ENCODE measurements at regions not wholly inside any gene's neighbourhood (a gene's known extent, or its start where the extent isn't known, plus 50 kb on each side); places are given as distances from the start of the nearest gene placed in this dataset.

- no peak for DNase-seq (ENCODE audit: low read depth in 2 of 2)
Observed at GRCh38 chr15:85976986-85977385, 102.7 kb upstream of the AGBL1 start.

- no peak for DNase-seq (ENCODE audit: low read depth in 2 of 2)
Observed at GRCh38 chr15:85977586-85977985, 102.1 kb upstream of the AGBL1 start.

DNA sequence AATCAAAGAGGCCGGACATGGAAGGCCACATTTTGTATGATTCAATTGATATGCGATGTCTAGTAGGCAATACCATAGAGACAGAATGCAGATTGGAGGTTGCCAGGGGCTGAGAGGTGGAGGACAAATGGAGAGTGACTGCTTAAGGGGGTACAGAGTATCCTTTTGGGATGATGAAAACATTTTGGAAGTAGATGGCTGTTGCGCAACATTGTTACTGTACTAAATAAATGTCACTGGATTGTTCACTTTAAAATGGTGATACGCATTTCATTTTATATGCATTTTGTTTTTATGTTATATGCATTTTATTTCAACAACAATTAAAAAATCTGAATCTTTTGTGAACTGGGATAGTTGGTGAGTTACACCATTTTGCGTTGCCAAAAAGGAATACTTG, 99.7 kb upstream of the AGBL1 start:
- DNase-seq (ENCODE audit: low read depth in 2 of 2), result no peak

DNA sequence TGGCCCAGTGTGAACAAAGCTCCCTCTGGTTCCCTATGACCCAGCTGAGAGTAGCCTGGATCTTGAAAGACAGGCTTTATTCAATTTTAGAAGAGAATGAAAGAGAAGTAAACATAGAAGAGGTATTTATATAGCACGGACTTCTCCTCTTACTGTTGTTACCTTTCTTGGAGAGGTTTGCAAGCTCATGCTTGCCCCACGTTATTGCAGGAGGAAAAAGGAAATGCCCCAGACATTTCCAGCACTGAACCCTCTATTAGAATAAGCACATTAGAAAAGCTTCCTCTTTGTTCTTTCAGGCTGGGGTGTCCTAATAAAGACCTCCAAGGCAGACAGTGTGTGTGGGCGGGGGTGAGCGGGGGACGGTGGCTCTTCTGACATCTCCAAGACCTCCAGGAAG, 98.7 kb upstream of the AGBL1 start:
- DNase-seq (ENCODE audit: low read depth in 2 of 2), result no peak

GRCh38 chr15:85984241-85984640, 95.4 kb upstream of the AGBL1 start:
- no peak for DNase-seq (ENCODE audit: low read depth in 2 of 2)

DNA sequence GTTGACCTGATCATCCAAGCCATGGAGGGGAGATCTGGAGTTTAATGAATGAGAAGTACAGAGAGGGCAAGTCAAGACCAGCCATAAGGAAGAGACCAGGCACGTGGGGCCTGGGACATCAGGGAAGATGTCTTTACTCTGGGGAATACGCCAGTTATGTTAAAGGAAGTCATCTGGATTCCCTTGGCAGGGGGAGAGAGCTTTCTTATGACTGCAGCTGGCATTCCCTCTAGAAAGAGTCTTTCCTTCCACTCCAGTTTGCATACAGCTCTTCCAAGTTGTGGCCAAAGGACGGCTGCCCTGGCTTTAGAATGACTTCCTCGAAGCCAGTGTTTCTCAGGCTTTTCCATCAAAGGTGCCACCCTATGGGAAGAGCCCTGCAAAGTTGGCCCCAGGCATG, 93.6 kb upstream of the AGBL1 start:
- no peak for DNase-seq (ENCODE audit: low read depth in 2 of 2)

DNA sequence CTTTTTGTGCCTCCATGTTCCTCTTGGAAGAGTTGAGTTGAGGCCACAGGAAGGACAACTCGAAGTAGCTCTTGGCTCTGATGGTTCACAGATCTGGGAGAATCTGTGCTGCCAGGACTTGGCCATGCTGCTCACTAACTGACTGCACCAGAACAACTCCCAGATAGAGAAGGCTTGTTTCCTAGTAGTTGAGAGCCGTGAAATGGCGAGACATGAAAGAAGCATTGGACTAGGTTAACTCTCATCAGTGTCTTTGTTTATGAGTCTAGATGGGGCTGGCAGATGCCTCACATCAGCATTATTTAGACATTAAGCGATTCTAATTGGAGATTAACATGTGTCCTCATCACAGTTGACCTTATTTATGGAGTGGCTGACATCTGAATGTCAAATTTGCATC, 92.9 kb upstream of the AGBL1 start:
- DNase-seq (ENCODE audit: low read depth in 2 of 2), result no peak

GRCh38 chr15:85988741-85989140, 90.9 kb upstream of the AGBL1 start:
- no peak for DNase-seq (ENCODE audit: low read depth in 2 of 2)

DNA sequence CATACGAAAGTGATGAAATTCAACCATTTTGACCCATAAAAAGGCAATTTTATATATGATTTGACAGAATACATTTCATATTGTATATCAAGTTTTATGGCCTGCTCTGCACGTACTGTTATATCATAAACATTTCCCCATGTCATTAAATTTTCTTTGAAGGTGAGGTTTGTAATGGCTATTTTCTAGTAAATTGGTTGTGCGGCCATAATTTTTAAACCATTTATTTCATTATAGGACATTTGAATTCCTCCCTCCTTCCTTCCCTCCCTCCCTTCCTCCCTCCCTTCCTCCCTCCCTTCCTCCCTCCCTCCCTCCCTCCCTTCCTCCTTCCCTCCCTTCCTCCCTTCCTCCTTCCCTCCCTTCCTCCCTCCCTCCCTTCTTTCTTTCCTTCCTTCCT, 87.4 kb upstream of the AGBL1 start:
- no peak for DNase-seq (ENCODE audit: low read depth in 2 of 2)

DNA sequence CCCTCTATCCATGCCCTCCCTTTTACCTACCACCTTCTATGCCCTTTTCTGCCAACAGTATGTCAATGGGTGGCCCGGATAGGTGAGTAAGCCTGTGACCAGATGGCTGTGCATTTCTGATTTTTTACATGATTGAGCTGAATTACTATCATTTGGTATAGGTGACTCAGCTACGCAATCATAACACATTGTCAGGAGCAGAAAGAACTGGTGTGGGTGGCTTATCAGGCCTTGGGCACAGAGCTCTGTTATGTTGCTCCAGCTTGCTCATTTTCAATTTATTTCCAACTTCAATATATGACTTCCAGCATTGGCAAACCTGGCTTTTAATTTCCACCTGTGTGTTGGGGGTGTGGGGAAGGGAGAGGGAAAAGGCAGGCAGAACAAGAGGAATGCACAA, 86.6 kb upstream of the AGBL1 start:
- DNase-seq (ENCODE audit: low read depth in 2 of 2), result no peak

DNA sequence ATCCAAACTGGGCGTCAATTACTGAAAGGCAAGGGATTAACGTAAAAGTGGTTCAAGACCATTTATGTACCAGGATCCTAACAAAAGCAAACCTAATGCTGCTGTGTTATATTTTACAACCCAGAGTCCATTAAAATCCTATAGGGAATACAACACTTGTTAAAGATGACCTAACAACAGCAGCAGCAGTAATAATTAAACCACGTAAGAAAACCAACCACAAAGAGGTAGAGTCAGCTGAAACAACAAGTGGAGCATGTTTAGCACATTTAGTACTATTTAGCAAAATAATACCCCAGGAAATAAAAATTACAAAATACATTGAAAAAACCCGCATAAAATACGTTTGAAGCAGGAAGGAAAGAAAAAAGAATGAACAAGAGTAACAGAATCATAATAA, 82.1 kb upstream of the AGBL1 start:
- DNase-seq (ENCODE audit: low read depth in 2 of 2), result no peak

- no peak for DNase-seq (ENCODE audit: low read depth in 2 of 2)
Observed at GRCh38 chr15:85999658-86000057, 80.0 kb upstream of the AGBL1 start.

- DNase-seq (ENCODE audit: low read depth in 2 of 2), result no peak
Observed at GRCh38 chr15:86001200-86001599, 78.5 kb upstream of the AGBL1 start.

GRCh38 chr15:86002444-86002843, 77.2 kb upstream of the AGBL1 start:
- DNase-seq (ENCODE audit: low read depth in 2 of 2), result no peak

DNA sequence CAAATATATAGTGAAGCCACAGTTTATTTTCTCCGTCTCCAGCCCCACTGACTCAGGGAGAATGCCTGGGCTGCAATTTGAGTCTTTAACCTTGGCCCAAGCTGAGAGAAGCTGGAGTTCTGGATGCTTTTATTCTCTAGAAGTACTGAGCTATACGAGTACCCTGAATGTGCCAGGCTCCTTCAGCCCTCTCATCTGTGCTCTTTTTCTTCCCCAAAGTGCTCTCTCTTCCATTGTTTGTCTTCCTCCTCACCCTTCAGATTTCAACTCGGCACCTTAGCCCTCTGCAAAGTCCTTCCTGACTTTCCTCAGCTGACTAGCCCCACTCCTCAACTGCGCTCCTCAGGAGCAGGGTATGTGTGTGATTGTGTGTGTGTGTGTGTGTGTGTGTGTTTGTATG, 75.6 kb upstream of the AGBL1 start:
- DNase-seq (ENCODE audit: low read depth in 2 of 2), result no peak

DNA sequence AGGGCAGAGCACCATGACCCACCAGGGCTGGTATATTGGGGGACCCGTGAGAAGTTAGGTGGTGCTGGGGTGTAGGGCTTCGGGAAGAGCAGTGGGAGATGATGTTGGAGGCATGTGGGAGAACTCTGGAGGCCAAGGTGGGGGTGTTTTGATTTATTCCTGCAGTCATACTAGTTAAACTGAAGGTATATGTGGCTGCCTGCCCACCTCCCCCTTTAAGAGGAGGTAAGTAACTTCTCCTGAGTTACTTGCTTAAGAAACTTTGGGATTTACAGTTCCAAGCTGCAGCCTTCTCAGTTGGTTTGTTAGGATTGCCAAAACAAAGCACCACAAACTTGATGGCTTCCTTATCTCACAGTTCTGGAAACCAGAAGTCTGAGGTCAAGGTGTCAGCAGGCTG, 73.1 kb upstream of the AGBL1 start:
- no peak for DNase-seq (ENCODE audit: low read depth in 2 of 2)

DNA sequence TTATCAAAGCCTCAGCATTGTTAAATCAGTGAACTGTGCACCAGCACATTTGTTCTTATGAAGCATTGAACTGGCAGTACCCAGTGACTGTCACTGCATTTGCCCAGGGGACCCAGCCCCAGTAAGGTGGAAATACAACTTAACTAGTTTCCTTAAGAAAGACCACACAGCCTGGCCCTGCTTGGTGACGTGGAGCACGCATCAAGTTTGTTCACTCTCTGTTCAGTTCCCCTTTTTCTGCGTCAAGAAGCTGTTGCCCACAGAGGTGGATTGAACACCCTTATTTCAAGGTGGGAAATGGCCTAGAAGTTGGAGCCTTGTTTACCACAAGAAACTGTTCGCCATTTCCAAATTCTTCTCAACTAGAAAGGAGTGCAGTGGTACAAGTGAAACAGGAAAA, 69.9 kb upstream of the AGBL1 start:
- no peak for DNase-seq (ENCODE audit: low read depth in 2 of 2)

GRCh38 chr15:86010398-86010797, 69.3 kb upstream of the AGBL1 start:
- DNase-seq (ENCODE audit: low read depth in 2 of 2), result no peak

- DNase-seq (ENCODE audit: low read depth in 2 of 2), result no peak
Observed at GRCh38 chr15:86010891-86011290, 68.8 kb upstream of the AGBL1 start.

DNA sequence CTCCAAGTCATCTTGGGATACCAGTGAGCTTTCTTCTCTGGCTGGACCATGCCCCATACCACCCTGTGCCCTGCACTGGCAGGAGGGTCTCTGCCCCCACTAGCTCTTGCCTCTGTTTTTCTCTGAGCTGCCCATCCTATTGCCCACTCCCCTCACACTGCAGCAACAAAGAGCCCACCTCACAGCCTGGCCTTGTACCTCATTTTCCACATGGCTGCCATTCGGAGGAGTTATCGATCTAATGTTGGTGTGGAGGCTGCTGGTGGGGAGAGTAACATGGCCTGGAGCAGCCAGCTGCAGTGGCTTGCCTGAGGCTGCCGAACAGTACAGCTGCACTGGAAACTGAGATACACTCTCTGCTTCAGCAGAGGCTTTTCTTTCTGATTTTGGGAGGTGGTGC, 65.7 kb upstream of the AGBL1 start:
- DNase-seq (ENCODE audit: low read depth in 2 of 2), result no peak

DNA sequence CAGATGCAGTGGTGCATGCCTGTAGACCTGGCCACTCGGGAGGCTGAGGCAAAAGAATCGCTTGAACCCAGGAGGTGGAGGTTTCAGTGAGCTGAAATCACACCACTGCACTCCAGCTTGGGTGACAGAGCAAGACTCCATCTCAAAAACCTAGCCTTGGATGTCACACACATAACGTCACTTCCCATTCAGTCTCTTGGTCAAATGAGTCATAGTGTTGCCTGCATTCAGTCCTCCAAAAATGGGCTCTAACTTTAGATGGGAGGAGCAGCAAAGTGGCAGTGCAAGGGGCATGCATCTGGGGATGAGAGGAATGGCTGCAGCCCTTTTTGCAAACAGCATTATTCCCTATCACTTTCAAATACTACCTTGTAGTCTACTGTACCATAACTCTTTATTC, 62.9 kb upstream of the AGBL1 start:
- DNase-seq (ENCODE audit: low read depth in 2 of 2), result no peak

DNA sequence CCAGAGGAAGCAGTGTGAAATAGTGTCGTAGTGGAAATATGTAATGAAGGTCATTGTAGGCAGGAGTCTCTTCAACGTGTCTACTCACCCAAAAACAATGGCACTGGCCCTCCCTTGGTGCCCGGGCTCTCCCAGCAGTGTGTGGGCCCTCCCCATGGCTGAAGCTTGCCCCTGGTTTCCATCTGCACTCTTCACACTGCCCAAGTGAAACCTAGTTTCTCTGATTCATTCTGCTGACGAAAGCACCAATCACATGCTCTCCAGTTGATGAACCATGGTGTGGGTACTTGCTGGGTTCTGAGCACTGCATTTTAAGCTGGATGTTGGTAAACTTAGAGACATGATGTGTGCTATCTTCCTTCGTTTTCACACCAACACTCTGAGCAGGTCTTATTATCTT, 61.0 kb upstream of the AGBL1 start:
- no peak for DNase-seq (ENCODE audit: low read depth in 2 of 2)

GRCh38 chr15:86021281-86022264, 58.1 kb upstream of the AGBL1 start:
- DNase-seq (ENCODE audit: low read depth in 2 of 2), result no peak

DNA sequence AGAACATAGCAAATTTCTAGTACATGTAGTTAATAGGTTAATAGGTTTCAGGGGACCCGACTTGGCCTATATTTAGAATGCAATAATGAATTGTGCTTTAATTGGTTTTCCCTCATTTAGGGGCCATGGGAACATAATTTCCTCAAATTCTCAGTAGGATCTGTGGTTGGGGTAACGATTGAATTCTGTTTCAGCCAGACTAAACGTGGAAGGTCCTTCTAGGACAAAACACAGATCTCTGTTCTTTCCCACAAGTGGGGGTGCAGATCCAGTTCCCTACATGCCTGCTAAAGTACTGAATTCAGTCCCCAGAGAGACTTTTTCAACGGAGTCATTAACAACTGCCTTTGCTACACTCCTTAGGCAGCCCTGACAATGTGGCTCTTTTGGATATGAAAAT, 50.7 kb upstream of the AGBL1 start:
- no peak for DNase-seq (ENCODE audit: low read depth in 2 of 2)
